ENCODE measurements at regions not wholly inside any gene's neighbourhood (a gene's known extent, or its start where the extent isn't known, plus 50 kb on each side); places are given as distances from the start of the nearest gene placed in this dataset.

DNA sequence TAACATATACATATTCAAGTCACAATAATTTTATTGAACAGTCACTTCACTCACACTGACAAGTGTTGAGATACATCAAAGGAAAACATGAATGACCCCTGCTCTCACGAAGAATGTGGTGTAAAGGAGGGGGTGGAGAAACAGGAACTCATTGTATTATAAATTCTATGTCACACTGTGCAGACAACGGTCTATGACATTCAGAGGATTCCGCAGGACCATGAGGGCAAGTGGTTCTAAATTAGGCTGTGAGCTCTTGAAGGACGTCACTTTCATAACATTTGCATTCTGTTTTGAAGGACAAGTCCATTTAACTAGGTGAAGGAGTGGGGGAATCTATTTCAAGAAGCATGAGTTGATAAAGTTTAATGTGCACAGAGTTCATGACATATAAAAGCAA, 415.2 kb upstream of the HS3ST1 start:
- no peaks in the 10 kb centered on the region; the same call in 1 of the 2 replicates for H3K27me3 Mint-ChIP-seq (ENCODE audit: insufficient read depth)
- TF ChIP-seq, protein P1, sequence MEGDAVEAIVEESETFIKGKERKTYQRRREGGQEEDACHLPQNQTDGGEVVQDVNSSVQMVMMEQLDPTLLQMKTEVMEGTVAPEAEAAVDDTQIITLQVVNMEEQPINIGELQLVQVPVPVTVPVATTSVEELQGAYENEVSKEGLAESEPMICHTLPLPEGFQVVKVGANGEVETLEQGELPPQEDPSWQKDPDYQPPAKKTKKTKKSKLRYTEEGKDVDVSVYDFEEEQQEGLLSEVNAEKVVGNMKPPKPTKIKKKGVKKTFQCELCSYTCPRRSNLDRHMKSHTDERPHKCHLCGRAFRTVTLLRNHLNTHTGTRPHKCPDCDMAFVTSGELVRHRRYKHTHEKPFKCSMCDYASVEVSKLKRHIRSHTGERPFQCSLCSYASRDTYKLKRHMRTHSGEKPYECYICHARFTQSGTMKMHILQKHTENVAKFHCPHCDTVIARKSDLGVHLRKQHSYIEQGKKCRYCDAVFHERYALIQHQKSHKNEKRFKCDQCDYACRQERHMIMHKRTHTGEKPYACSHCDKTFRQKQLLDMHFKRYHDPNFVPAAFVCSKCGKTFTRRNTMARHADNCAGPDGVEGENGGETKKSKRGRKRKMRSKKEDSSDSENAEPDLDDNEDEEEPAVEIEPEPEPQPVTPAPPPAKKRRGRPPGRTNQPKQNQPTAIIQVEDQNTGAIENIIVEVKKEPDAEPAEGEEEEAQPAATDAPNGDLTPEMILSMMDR (IDR thresholded peaks at IDR 0.05) = no peak
- no peak overlapping the region for H3K4me3 Mint-ChIP-seq
- no peaks in the 10 kb centered on the region for H3K4me1 Mint-ChIP-seq (ENCODE audit: low read depth)
- H3K36me3 Mint-ChIP-seq (ENCODE audit: low read depth) = no peaks in the 10 kb centered on the region
- H3K27ac Mint-ChIP-seq = no peak overlapping the region
- H3K9me3 Mint-ChIP-seq = peaks cover 46% of the 10 kb centered on the region
- no peak for DNase-seq

DNA sequence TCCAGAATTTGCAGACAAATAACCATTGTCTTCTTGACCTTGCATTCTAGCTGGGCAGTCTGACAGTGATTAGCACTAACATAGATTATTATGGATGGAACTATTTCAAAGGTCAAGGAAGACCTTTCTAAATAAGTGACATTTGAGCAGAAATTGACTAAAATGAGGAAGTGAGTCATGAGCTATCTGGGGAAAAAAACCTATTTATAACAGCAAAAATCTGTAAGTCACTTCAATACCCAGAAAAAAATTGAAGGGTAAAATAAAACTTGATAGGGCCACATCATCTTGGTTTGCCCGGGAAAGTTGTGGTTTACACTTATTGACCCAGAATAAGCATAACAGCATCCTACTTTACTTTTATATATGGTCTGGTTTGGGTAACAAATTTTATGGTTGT, 414.6 kb upstream of the HS3ST1 start:
- H3K4me3 Mint-ChIP-seq = no peak overlapping the region
- peaks cover 49% of the 10 kb centered on the region for H3K9me3 Mint-ChIP-seq
- DNase-seq = no peak
- H3K4me1 Mint-ChIP-seq (ENCODE audit: low read depth) = no peaks in the 10 kb centered on the region
- no peaks in the 10 kb centered on the region for H3K36me3 Mint-ChIP-seq (ENCODE audit: low read depth)
- no peak overlapping the region for H3K27ac Mint-ChIP-seq
- TF ChIP-seq, protein P1 (IDR thresholded peaks at IDR 0.05) = no peak
- no peaks in the 10 kb centered on the region for H3K27me3 Mint-ChIP-seq (ENCODE audit: insufficient read depth)

DNA sequence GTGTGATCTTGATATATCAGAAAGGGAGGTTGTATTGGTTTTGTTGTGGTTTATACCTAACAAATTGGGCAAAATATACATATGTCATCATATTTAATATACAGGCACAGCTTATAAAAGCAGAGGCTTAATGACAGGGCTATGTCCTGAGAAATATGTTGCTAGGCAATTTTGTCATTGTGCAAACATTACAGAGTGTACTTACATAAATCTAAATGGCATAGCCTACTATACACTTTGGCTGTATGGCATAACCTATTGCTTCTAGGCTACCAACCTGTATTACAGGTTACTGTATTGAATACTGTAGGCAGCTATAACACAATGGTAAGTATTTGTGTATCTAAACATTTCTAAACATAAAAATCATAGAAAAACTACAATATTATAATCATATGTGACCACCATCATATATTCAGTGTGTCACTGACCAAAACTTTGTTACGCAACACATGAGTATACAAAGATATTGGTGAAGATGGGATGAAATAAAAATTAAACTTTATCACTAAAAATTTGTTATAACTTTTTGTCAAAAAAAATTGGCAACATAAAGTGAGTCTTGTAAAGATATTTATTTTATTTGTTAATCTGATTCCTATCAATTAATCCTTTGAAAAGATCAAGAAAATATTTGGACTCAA, 414.0 kb upstream of the HS3ST1 start:
- no peak overlapping the region for H3K27ac Mint-ChIP-seq
- H3K27me3 Mint-ChIP-seq (ENCODE audit: insufficient read depth) = no peaks in the 10 kb centered on the region
- DNase-seq = no peak
- peaks cover 4% of the 10 kb centered on the region; the same call in 1 of the 2 replicates for H3K36me3 Mint-ChIP-seq (ENCODE audit: low read depth)
- TF ChIP-seq, protein P1 (IDR thresholded peaks at IDR 0.05) = no peak
- no peaks in the 10 kb centered on the region for H3K4me1 Mint-ChIP-seq (ENCODE audit: low read depth)
- H3K9me3 Mint-ChIP-seq = peaks cover 53% of the 10 kb centered on the region
- H3K4me3 Mint-ChIP-seq = no peak overlapping the region

DNA sequence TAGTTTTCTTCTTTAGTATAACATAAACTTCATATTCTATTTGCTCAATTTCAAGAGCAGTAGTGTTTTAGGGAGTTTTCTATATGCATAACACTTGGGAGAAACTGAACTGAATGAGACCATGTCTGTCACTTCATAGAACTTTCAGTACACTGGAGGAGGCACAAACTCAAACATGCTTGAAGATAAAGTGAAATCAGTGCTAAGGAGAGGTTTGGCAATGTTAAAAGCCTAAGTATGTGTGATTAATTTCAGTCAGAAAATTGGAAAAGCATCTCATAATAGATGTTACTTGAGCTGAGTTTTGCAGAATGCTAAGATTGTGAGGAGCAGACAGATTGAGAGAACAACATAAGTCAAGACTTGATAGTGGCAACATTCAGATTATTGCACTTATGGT, 411.2 kb upstream of the HS3ST1 start:
- TF ChIP-seq, protein P1 (IDR thresholded peaks at IDR 0.05) = no peak

DNA sequence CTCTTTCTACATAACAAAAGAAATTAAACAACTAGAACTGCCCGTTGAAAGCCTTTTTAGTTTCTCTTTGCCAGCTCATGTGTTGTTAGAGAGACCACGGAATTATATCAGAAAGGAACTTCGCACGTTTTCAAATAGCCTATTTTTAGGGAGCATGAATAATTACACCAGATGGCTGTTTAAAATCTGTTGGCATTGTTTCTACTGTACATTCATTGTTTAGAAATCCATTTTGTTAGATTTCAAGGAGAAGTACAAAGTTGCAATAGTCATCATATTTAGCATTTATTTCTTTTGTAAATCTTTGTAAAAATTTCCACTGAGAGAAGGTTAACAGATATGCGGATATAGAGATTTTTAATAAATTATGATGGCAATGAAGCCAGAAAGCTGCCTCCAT, 403.0 kb upstream of the HS3ST1 start:
- no peak overlapping the region for H3K4me3 Mint-ChIP-seq
- H3K9me3 Mint-ChIP-seq = peaks cover 25% of the 10 kb centered on the region
- TF ChIP-seq, protein P1 (IDR thresholded peaks at IDR 0.05) = no peak
- H3K27ac Mint-ChIP-seq = no peak overlapping the region
- no peaks in the 10 kb centered on the region for H3K27me3 Mint-ChIP-seq (ENCODE audit: insufficient read depth)
- no peak for DNase-seq
- H3K4me1 Mint-ChIP-seq (ENCODE audit: low read depth) = no peaks in the 10 kb centered on the region
- no peaks in the 10 kb centered on the region for H3K36me3 Mint-ChIP-seq (ENCODE audit: low read depth)

More for the DNA sequence above, 411.2 kb upstream of the HS3ST1 start:
- Mint-ChIP-seq H3K36me3 (ENCODE audit: low read depth) (peaks cover 4% of the 10 kb centered on the region; the same call in 1 of the 2 replicates), H3K27me3 (ENCODE audit: insufficient read depth) (no peaks in the 10 kb centered on the region), H3K27ac (no peak overlapping the region), H3K4me3 (no peak overlapping the region), H3K9me3 (peaks cover 46% of the 10 kb centered on the region), H3K4me1 (ENCODE audit: low read depth) (no peaks in the 10 kb centered on the region)
- no peak for DNase-seq
